Neural progenitor cell (in vitro differentiated cells): ENCODE measurements at regions not wholly inside any gene's neighbourhood (a gene's known extent, or its start where the extent isn't known, plus 50 kb on each side); places are given as distances from the start of the nearest gene placed in this dataset.

Source experiments
- DNase-seq: peaks from one replicate; pipeline ENCODE4 v3.0.0-alpha.2; 2016; ENCODE audit warnings: low spot score
- H2AFZ ChIP-seq: fragments of 200-600 bp; sonication (generic); replicated peaks from 2 replicates; pipeline ENCODE4 v1.6.1; 2016; ENCODE audit warnings: antibody characterized with exemption
- H3F3A ChIP-seq: fragments of 200-600 bp; sonication (generic); 2 replicates; pipeline ENCODE4 v1.6.1; 2016; ENCODE audit warnings: antibody characterized with exemption, low read depth
- H3K27ac ChIP-seq: fragments of 200-600 bp; sonication (generic); 2 replicates; pipeline ENCODE4 v1.5.1; 2016; ENCODE audit warnings: mild to moderate bottlenecking
- H3K27me3 ChIP-seq: fragments of 200-600 bp; sonication (generic); 2 replicates; pipeline ENCODE4 v1.6.1; 2016; ENCODE audit warnings: mild to moderate bottlenecking, moderate library complexity
- H3K36me3 ChIP-seq: fragments of 200-600 bp; sonication (generic); 2 replicates; pipeline ENCODE4 v1.5.1; 2016
- H3K4me1 ChIP-seq: fragments of 200-600 bp; sonication (generic); 2 replicates; pipeline ENCODE4 v1.6.1; 2016; ENCODE audit warnings: mixed run types
- H3K4me2 ChIP-seq: fragments of 200-600 bp; sonication (generic); 2 replicates; pipeline ENCODE4 v1.6.1; 2016
- H3K4me3 ChIP-seq: fragments of 200-600 bp; sonication (generic); 2 replicates; pipeline ENCODE4 v1.5.1; 2016
- H3K79me2 ChIP-seq: fragments of 200-600 bp; sonication (generic); 2 replicates; pipeline ENCODE4 v1.6.1; 2016; ENCODE audit warnings: low read depth
- H3K9ac ChIP-seq: fragments of 200-600 bp; sonication (generic); 2 replicates; pipeline ENCODE4 v1.6.1; 2016
- H3K9me3 ChIP-seq: fragments of 200-600 bp; sonication (generic); 2 replicates; pipeline ENCODE4 v1.5.1; 2016; ENCODE audit warnings: low read depth
- H4K20me1 ChIP-seq: fragments of 200-600 bp; sonication (generic); 2 replicates; pipeline ENCODE4 v1.6.1; 2016; ENCODE audit warnings: low read depth
- H3K27ac Mint-ChIP-seq: 3 replicates; pipeline ENCODE4 v1.8.0; 2021; ENCODE audit warnings: mixed read lengths
- H3K27me3 Mint-ChIP-seq: 2 replicates; pipeline ENCODE4 v1.8.0; 2022; ENCODE audit warnings: low read depth, mild to moderate bottlenecking, inconsistent platforms, moderate library complexity, mixed read lengths; ENCODE audit not compliant: insufficient read depth
- H3K36me3 Mint-ChIP-seq: 3 replicates; pipeline ENCODE4 v1.8.0; 2021; ENCODE audit warnings: mixed read lengths
- H3K4me1 Mint-ChIP-seq: 3 replicates; pipeline ENCODE4 v1.8.0; 2021; ENCODE audit warnings: mixed read lengths
- H3K4me3 Mint-ChIP-seq: 3 replicates; pipeline ENCODE4 v1.8.0; 2021; ENCODE audit warnings: mild to moderate bottlenecking, moderate library complexity, mixed read lengths
- H3K9me3 Mint-ChIP-seq: 3 replicates; pipeline ENCODE4 v1.8.0; 2020; ENCODE audit warnings: mixed read lengths
- CTCF ChIP-seq: fragments of 200-600 bp; sonication (generic); IDR thresholded peaks from 2 replicates; pipeline ENCODE4 v1.5.1; 2017; ENCODE audit warnings: antibody characterized with exemption, mild to moderate bottlenecking
- EZH2 ChIP-seq: fragments of 200-600 bp; sonication (generic); IDR thresholded peaks from 2 replicates; pipeline ENCODE4 v1.6.1; 2017; ENCODE audit warnings: antibody characterized with exemption, mild to moderate bottlenecking, moderate library complexity
- EZH2phosphoT487 ChIP-seq: fragments of 200-600 bp; sonication (generic); IDR thresholded peaks from 2 replicates; pipeline ENCODE4 v1.6.1; 2017; ENCODE audit warnings: antibody characterized with exemption

- no peaks in the 10 kb centered on the region for H3K9me3 Mint-ChIP-seq
- no peak overlapping the region for H3K4me3 Mint-ChIP-seq
- H3K27me3 Mint-ChIP-seq = peaks cover 5% of the 10 kb centered on the region
These were observed 67.9 kb upstream of the THBS2 start for GRCh38 chr6:169321546-169321945.

GRCh38 chr6:169320013-169320412, 66.4 kb upstream of the THBS2 start:
- no peaks in the 10 kb centered on the region for H3K36me3 Mint-ChIP-seq
- no peaks in the 10 kb centered on the region for H3K36me3 ChIP-seq
- no peaks in the 10 kb centered on the region for H3K9me3 ChIP-seq
- no peaks in the 10 kb centered on the region for H3F3A ChIP-seq
- H3K4me3 ChIP-seq = no peak overlapping the region
- H3K27ac Mint-ChIP-seq = no peak overlapping the region
- H4K20me1 ChIP-seq = no peaks in the 10 kb centered on the region
- peaks cover 2% of the 10 kb centered on the region for H3K27me3 Mint-ChIP-seq
- H3K4me2 ChIP-seq = no peak overlapping the region
- no peaks in the 10 kb centered on the region for H3K27me3 ChIP-seq
- no peak for DNase-seq
- peaks cover 2% of the 10 kb centered on the region for H3K4me1 Mint-ChIP-seq
- no peak overlapping the region for H3K9ac ChIP-seq
- H3K4me3 Mint-ChIP-seq = no peak overlapping the region
- no peaks in the 10 kb centered on the region for H3K4me1 ChIP-seq
- TF ChIP-seq EZH2phosphoT487 (no peak), CTCF (no peak), EZH2 (no peak)
- H3K9me3 Mint-ChIP-seq = no peaks in the 10 kb centered on the region
- H3K27ac ChIP-seq = no peak overlapping the region
- no peak overlapping the region for H2AFZ ChIP-seq
- no peaks in the 10 kb centered on the region for H3K79me2 ChIP-seq

More at GRCh38 chr6:169321546-169321945, 67.9 kb upstream of the THBS2 start:
- Histone ChIP-seq H3K4me1 (no peaks in the 10 kb centered on the region), H4K20me1 (no peaks in the 10 kb centered on the region), H3K9ac (no peak overlapping the region), H3F3A (no peaks in the 10 kb centered on the region), H3K4me2 (no peak overlapping the region), H3K27ac (no peak overlapping the region), H3K79me2 (no peaks in the 10 kb centered on the region), H3K9me3 (no peaks in the 10 kb centered on the region), H3K27me3 (no peaks in the 10 kb centered on the region), H3K36me3 (no peaks in the 10 kb centered on the region), H2AFZ (no peak overlapping the region), H3K4me3 (no peak overlapping the region)
- H3K4me1 Mint-ChIP-seq = peaks cover 2% of the 10 kb centered on the region
- TF ChIP-seq EZH2phosphoT487 = no peak
- no peak for TF ChIP-seq CTCF
- TF ChIP-seq EZH2 = no peak
- no peaks in the 10 kb centered on the region for H3K36me3 Mint-ChIP-seq
- no peak for DNase-seq
- no peak overlapping the region for H3K27ac Mint-ChIP-seq

GRCh38 chr6:169317441-169318202, 64.0 kb upstream of the THBS2 start:
- Mint-ChIP-seq H3K27me3 (peaks cover 3% of the 10 kb centered on the region), H3K4me1 (peaks cover 2% of the 10 kb centered on the region), H3K9me3 (no peaks in the 10 kb centered on the region), H3K36me3 (no peaks in the 10 kb centered on the region), H3K4me3 (no peak overlapping the region), H3K27ac (no peak overlapping the region)
- Histone ChIP-seq H3K27me3 (no peaks in the 10 kb centered on the region), H3K4me1 (no peaks in the 10 kb centered on the region), H3F3A (no peaks in the 10 kb centered on the region), H3K79me2 (no peaks in the 10 kb centered on the region), H3K9me3 (no peaks in the 10 kb centered on the region), H3K36me3 (no peaks in the 10 kb centered on the region), H3K4me3 (no peak overlapping the region), H3K27ac (no peak overlapping the region), H3K9ac (no peak overlapping the region), H2AFZ (no peak overlapping the region), H3K4me2 (no peak overlapping the region), H4K20me1 (no peaks in the 10 kb centered on the region)
- no peak for DNase-seq
- no peak for TF ChIP-seq CTCF
- TF ChIP-seq EZH2 = no peak
- no peak for TF ChIP-seq EZH2phosphoT487
